ENCODE measurements at regions not wholly inside any gene's neighbourhood (a gene's known extent, or its start where the extent isn't known, plus 50 kb on each side); places are given as distances from the start of the nearest gene placed in this dataset.

- no peak for DNase-seq (ENCODE audit: low read depth in 2 of 3, low spot score in 2 of 3)
Observed at GRCh38 chrX:9087271-9088040, 53.5 kb upstream of the FAM9B start.

GRCh38 chrX:9088896-9089295 lies 55.0 kb upstream of the FAM9B start:
- DNase-seq (ENCODE audit: low read depth in 2 of 3, low spot score in 2 of 3), result no peak

GRCh38 chrX:9090766-9091165 lies 56.8 kb upstream of the FAM9B start:
- DNase-seq (ENCODE audit: low read depth in 2 of 3, low spot score in 2 of 3), result no peak

GRCh38 chrX:9091258-9091657 lies 57.3 kb upstream of the FAM9B start:
- DNase-seq (ENCODE audit: low read depth in 2 of 3, low spot score in 2 of 3), result no peak

GRCh38 chrX:9102956-9103355 lies 69.0 kb upstream of the FAM9B start:
- no peak for DNase-seq (ENCODE audit: low read depth in 2 of 3, low spot score in 2 of 3)

GRCh38 chrX:9108054-9108453 lies 74.1 kb upstream of the FAM9B start:
- no peak for DNase-seq (ENCODE audit: low read depth in 2 of 3, low spot score in 2 of 3)

GRCh38 chrX:9110808-9111207 lies 76.9 kb upstream of the FAM9B start:
- no peak for DNase-seq (ENCODE audit: low read depth in 2 of 3, low spot score in 2 of 3)

GRCh38 chrX:9114245-9114644 lies 80.3 kb upstream of the FAM9B start:
- no peak for DNase-seq (ENCODE audit: low read depth in 2 of 3, low spot score in 2 of 3)

GRCh38 chrX:9117851-9118250 lies 83.9 kb upstream of the FAM9B start:
- DNase-seq (ENCODE audit: low read depth in 2 of 3, low spot score in 2 of 3), result no peak

- DNase-seq (ENCODE audit: low read depth in 2 of 3, low spot score in 2 of 3), result no peak
Observed at GRCh38 chrX:9122519-9123245, 88.8 kb upstream of the FAM9B start.

- DNase-seq (ENCODE audit: low read depth in 2 of 3, low spot score in 2 of 3), result no peak
Observed at GRCh38 chrX:9127986-9128385, 94.1 kb upstream of the FAM9B start.

GRCh38 chrX:9130031-9130430 lies 96.1 kb upstream of the FAM9B start:
- DNase-seq (ENCODE audit: low read depth in 2 of 3, low spot score in 2 of 3), result no peak

GRCh38 chrX:9131066-9131465 lies 97.1 kb upstream of the FAM9B start:
- DNase-seq (ENCODE audit: low read depth in 2 of 3, low spot score in 2 of 3), result no peak

GRCh38 chrX:9132036-9132638 lies 98.2 kb upstream of the FAM9B start:
- no peak for DNase-seq (ENCODE audit: low read depth in 2 of 3, low spot score in 2 of 3)

- DNase-seq (ENCODE audit: low read depth in 2 of 3, low spot score in 2 of 3), result no peak
Observed at GRCh38 chrX:9133426-9133825, 99.5 kb upstream of the FAM9B start.

- no peak for DNase-seq (ENCODE audit: low read depth in 2 of 3, low spot score in 2 of 3)
Observed at GRCh38 chrX:9134366-9134765, 100.4 kb upstream of the FAM9B start.

- DNase-seq (ENCODE audit: low read depth in 2 of 3, low spot score in 2 of 3), result no peak
Observed at GRCh38 chrX:9135901-9136510, 102.1 kb upstream of the FAM9B start.

GRCh38 chrX:9137152-9137551 lies 103.2 kb upstream of the FAM9B start:
- no peak for DNase-seq (ENCODE audit: low read depth in 2 of 3, low spot score in 2 of 3)

- DNase-seq (ENCODE audit: low read depth in 2 of 3, low spot score in 2 of 3), result no peak
Observed at GRCh38 chrX:9141496-9141895, 107.6 kb upstream of the FAM9B start.

- DNase-seq (ENCODE audit: low read depth in 2 of 3, low spot score in 2 of 3), result no peak
Observed at GRCh38 chrX:9144701-9145241, 110.8 kb upstream of the FAM9B start.

- no peak for DNase-seq (ENCODE audit: low read depth in 2 of 3, low spot score in 2 of 3)
Observed at GRCh38 chrX:9146657-9147056, 112.7 kb upstream of the FAM9B start.

GRCh38 chrX:9147086-9147485 lies 113.2 kb upstream of the FAM9B start:
- DNase-seq (ENCODE audit: low read depth in 2 of 3, low spot score in 2 of 3), result no peak

All from activated CD8-positive, alpha-beta memory T cell treated with anti-CD3 and anti-CD28 coated beads for 48 hours (primary cell).